ENCODE measurements at regions not wholly inside any gene's neighbourhood (a gene's known extent, or its start where the extent isn't known, plus 50 kb on each side); places are given as distances from the start of the nearest gene placed in this dataset.

DNA sequence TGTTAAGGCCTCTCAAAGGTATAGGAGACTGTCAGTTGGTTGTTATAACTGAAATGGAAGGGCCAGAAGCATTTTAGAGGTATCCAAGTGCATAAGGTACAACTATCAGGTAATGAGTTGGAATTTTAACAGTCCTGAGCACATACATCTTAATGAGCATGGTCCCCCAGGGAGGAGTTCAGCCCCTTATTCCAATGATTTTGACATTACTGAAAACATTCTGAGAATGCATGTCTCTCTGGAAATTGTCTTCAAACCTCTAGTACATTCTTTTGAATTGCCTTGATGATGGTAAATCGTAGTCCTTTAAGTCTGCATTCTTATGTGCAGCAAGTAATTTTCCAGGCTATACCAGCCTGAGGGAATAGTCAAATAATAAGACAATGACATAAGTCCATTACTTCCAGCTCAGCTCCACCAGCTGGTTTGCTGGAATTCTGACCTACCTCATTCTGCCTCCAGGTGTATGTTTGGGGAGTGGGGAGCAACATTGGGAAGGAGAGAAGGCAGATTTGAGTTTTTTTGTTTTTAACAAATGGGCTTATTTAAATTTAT, 239.2 kb downstream of the MSRB3 start:
- CTCF ChIA-PET, result no interaction called here
- DNase-seq (ENCODE audit: extremely low spot score), result no peak

DNA sequence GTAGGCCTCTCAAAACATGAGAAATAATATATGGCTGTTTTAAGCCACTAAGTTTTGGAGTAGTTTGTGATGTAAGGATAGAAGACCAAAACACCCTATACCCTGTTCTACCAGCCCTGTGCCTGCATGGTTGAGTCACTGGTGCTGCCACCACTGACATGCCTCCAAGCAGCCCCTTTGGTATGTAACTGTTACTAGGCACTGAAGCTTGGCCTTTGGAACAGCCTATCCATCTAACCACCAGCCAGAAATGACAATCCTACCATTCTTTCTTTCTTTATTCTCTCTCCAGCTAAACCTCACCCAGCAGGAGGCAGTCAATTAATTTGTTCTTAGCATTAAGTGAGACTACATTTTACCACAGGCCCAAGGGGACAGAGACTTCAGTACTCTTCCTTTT, 240.3 kb downstream of the MSRB3 start:
- no peak for DNase-seq (ENCODE audit: extremely low spot score)
- CTCF ChIA-PET, result interaction anchor here (1.3 kb wide), 1 partner anchor 38 kb away, joined by 4 read pairs; no protein-coding TSS in a partner anchor
- POLR2A ChIA-PET, result no interaction called here
- TF ChIP-seq, protein P1, sequence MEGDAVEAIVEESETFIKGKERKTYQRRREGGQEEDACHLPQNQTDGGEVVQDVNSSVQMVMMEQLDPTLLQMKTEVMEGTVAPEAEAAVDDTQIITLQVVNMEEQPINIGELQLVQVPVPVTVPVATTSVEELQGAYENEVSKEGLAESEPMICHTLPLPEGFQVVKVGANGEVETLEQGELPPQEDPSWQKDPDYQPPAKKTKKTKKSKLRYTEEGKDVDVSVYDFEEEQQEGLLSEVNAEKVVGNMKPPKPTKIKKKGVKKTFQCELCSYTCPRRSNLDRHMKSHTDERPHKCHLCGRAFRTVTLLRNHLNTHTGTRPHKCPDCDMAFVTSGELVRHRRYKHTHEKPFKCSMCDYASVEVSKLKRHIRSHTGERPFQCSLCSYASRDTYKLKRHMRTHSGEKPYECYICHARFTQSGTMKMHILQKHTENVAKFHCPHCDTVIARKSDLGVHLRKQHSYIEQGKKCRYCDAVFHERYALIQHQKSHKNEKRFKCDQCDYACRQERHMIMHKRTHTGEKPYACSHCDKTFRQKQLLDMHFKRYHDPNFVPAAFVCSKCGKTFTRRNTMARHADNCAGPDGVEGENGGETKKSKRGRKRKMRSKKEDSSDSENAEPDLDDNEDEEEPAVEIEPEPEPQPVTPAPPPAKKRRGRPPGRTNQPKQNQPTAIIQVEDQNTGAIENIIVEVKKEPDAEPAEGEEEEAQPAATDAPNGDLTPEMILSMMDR (IDR thresholded peaks at IDR 0.05; ENCODE audit: control extremely low read depth, extremely low read depth, low read depth, missing control alignments), result no peak

More for the DNA sequence above, 239.2 kb downstream of the MSRB3 start:
- TF ChIP-seq, protein P1 (IDR thresholded peaks at IDR 0.05; ENCODE audit: control extremely low read depth, extremely low read depth, low read depth, missing control alignments), result no peak
- POLR2A ChIA-PET, result no interaction called here

DNA sequence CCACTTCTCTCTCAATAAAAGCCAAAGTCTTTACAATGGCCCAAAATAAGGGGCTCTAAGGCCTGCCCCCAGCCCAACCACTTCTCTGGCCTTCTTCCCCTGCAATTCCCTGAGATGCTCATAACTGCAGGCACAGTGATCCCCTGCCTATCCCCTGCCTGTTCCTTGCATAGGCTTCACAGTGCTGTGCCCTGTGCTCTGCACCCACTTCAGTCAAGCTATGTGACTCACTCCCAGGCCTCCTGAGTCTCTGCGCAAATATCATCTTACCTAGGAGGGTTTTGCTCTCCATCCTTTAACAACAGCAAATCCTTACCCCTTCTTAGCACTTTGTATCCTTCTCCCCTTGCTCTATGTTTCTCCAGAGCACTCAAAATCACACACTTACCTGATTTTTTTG, 242.2 kb downstream of the MSRB3 start:
- POLR2A ChIA-PET, result no interaction called here
- CTCF ChIA-PET, result interaction anchor here (1.5 kb wide), 1 partner anchor 36 kb away, joined by 4 read pairs; no protein-coding TSS in a partner anchor
- no peak for DNase-seq (ENCODE audit: extremely low spot score)
- TF ChIP-seq, protein P1 (IDR thresholded peaks at IDR 0.05; ENCODE audit: control extremely low read depth, extremely low read depth, low read depth, missing control alignments), result no peak

DNA sequence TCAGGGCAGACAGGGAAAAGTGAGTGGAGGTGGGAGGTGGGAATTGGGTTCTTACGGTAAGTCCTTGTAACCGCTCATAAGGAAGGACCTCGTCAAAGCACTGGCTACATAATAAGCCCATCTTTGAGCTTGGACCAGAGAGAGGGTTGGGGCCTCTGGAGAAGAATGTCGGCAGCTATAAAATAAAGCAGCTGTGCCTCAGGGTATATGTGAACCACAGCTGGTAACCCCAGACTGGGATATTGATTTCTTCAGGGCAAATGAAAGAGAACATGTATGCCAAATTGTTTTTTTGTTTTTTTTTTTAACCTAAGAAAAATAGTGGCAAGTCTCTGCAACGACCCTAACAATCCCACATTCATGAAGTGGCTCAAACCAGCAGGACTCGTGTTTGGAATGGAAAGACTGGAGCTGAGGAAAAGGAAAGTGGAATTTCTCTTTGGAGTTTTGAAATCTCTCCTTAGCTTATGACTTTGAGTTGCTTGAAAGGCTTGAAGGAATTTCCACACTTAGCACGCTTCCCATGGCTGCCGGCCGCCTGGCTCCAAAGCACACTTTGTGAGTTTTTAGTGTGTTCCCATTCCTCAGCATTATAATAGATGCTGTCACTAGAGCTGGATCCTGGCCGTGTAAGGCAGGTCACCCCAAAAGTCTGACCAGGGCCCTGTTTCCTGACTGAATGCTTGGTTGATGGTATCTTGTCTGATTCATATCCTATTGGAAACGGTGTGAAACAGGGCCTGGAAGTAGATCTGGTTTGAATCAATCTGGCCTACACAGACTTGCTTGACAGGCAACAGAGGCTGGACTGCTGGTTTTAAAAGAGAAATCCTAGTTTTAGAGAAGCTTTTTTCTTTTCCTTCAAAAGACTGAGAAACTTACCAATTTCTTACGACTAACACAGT, 244.7 kb downstream of the MSRB3 start:
- ChIA-PET CTCF (interaction anchor here (1.6 kb wide), 1 partner anchor 33 kb away, joined by 3 read pairs; no protein-coding TSS in a partner anchor), POLR2A (no interaction called here)
- DNase-seq (ENCODE audit: extremely low spot score), result no peak
- TF ChIP-seq, protein P1 (IDR thresholded peaks at IDR 0.05; ENCODE audit: control extremely low read depth, extremely low read depth, low read depth, missing control alignments), result no peak

DNA sequence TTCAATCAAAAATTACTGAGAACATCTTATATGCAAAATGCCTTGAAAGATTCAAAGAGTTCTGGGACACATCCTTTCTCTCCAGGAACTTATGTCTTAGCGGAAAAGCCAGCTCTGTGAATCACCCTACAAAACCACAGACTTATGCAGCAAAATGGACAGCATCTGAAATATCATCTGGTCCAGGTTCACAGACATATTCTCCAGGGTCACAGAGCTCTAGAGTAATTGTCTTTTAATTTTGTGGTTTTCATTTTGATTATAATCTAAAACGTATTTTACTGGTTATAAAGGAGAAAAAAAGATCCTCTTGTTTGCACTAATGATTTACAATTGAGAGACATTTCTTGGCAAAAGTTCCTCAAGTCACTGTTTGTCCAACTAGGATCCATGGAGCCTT, 246.2 kb downstream of the MSRB3 start:
- POLR2A ChIA-PET, result no interaction called here
- CTCF ChIA-PET, result interaction anchor here (1.0 kb wide), 1 partner anchor 32 kb away, joined by 3 read pairs; no protein-coding TSS in a partner anchor
- TF ChIP-seq, protein P1 (IDR thresholded peaks at IDR 0.05; ENCODE audit: control extremely low read depth, extremely low read depth, low read depth, missing control alignments), result no peak
- DNase-seq (ENCODE audit: extremely low spot score), result no peak

DNA sequence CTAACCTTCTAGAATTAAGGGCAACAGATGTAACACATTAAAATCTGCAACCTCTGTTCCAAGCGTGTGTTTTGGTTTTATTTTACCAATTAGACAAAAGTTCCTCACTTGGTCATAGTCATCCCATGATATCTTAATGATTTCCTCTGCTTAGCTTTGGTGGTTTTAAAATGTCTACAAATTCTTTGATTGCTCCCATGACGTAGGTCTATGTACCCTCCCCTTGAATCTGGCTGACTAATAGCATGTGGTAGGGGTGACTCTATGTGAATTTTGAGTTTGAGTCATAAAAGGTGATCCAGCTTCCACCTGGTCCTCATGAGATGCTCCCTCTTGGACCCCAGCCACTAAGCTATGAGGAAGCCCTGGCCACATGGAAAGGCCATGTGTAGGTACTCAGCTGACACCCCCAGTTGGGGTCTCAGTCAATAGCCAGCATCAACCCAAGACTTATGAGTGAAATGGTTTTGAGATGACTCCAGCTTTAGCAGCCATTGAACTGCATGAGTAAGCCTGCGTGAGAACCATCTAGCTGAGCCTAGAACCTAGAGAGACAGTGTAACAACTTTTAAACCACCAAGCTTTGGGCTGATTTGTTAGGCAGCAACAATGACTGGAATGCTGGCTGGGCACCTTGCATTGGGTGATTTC, 247.1 kb downstream of the MSRB3 start:
- TF ChIP-seq, protein P1 (IDR thresholded peaks at IDR 0.05; ENCODE audit: control extremely low read depth, extremely low read depth, low read depth, missing control alignments), result no peak
- ChIA-PET CTCF (interaction anchor here (1.0 to 1.8 kb wide), 4 partner anchors 10 to 31 kb away, joined by 3 to 4 read pairs (median 4); no protein-coding TSS in a partner anchor), POLR2A (no interaction called here)
- DNase-seq (ENCODE audit: extremely low spot score), result no peak

Data from GM10248 (cell line).